ENCODE measurements at regions not wholly inside any gene's neighbourhood (a gene's known extent, or its start where the extent isn't known, plus 50 kb on each side); places are given as distances from the start of the nearest gene placed in this dataset.
"Not testable (repeated sequence)": the region's sequence is repeated elsewhere in the genome, so short reads cannot be mapped to it uniquely, and the experiment has no call there.

DNA sequence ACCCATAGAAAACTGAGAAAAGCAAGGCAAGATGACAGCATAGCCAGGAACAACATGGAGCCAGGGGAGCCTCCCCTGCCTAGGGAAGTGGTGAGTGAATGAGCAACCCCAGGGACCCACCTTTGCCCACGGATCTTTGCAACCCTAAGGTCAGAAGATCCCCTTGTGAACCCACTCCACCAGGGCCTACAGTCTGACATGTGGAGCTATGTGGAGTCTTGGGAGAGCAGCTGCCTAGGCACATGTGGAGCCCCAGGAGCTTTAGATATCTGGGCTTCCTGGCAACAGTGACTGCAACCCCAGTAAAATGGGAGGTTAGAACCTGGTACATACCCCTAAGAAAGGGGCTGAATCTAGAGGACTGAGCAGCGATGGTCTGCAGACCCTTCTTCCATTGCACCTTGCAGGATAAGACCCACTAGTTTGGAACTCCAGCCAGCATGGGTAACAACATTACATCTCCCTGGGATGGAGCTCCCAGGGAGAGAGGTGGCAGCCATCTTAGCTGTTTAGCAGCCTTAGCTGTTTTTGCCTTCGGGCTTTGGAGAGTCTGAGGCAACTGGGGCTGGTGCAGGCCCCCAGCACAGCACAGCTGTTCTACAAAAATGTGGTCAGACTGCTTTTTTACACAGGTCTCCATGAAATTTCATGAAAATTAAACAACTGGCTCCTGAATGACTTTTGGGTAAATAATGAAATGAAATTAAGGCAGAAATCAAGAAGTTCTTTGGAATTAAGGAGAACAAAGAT is 104.7 kb upstream of the TRIM2 start:
- no peak for DNase-seq (ENCODE audit: low read depth, low spot score)

DNA sequence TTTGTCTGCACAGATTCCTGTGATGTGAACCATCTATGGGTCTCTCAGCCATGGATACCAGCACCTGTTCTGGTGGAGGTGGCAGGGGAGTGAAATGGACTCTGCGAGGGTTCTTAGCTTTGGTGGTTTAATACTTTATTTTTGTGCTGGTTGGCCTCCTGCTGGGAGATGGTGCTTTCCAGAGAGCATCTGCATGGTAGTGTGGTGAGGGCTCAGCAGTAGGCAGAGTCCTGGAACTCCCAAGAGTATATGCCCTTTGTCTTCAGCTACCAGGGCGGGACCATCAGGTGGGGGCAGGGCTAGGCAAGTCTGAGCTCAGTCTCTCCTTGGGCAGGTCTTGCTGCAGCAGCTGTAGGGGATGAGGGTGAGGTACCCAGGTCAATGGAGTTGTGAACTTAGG is 97.5 kb upstream of the TRIM2 start:
- DNase-seq (ENCODE audit: low read depth, low spot score) = not testable (repeated sequence)

DNA sequence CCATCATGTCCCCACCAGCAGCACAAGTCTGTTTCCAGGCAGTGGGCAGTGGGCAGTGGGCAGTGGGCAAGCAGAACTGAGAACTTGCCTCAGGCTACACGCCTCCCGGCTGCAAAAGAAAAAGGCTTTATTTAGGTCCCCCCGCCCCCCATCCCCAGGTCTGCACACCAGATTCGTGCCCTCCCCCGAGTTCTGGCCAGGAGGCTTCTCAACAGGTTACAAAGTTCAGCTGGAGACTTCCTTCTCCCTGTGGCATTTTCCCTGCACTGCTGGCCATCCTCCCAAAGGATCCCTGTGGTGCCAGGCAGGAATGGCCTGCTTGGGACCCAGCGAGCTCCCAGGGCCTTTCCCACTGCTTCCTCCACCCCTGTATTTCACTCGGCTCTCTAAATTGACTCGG is 97.0 kb upstream of the TRIM2 start:
- no peak for DNase-seq (ENCODE audit: low read depth, low spot score)

DNA sequence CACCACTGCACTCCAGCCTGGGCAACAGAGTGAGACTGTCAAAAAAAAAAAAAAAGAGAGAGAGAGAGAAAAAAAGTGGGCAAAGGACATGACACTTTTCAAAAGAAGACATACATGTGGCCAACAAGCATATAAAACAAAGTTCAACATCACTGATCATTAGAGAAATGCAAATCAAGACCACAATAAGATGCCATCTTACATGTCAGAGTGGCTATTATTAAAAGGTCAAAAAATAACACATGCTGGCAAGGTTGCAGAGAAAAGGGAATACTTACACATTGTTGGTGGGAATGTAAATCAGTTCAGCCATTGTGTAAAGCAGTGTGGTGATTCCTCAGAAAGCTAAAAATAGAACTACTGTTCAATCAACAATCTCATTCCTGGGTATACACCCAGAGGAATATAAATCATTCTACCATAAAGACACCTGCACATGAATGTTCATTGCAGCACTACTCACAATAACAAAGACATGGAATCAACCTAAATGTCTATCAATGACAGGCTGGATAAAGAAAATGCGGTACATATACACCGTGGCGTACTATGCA is 94.9 kb upstream of the TRIM2 start:
- no peak for DNase-seq (ENCODE audit: low read depth, low spot score)

DNA sequence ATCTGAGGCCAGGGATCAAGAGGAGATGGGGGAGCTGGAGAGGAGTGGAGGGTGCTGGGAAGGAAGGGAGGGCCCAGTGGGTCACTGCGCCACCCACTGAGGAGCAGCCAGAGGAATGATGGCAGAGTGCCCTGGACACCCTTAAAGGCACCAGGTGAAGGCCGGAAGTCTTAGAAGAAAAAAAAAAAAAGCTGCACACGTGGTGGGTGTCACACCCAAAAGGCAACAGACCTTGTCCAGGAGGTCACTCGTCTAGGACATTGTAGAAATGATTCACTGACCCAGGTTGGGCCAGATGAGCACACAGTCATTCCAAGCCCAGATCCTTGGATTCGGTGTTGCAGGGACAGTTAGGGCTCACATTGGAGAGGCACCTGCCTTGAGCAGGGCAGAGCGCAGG is 93.5 kb upstream of the TRIM2 start:
- no peak for DNase-seq (ENCODE audit: low read depth, low spot score)

DNA sequence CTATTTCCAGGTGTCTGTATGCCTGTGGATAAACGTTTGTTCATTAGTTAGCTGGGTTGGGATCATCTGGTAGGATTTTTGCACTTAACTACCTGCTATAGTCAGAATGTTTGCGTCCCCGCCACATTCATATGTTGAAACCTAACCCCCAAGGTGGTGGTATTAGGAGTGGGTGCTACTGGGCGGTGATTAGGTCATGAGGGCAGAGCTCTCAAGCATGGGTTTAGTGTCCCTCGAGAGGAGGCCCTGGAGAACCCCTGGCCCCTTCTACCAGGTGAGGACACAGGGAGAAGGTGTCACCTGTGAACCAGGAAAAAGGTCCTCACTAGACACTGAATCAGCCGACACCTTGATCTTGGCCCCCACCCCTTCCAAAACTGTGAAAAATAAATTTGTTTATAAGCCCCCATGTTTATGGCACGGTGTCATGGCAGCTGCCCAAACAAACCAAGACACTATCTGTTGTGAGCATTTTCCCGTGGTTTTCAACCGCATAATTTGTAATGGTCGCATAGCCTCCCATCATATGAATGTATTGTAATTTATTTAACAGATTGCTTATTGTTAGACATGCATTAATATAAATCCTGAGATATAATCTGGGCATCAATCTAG is 92.7 kb upstream of the TRIM2 start:
- DNase-seq (ENCODE audit: low read depth, low spot score) = no peak

DNA sequence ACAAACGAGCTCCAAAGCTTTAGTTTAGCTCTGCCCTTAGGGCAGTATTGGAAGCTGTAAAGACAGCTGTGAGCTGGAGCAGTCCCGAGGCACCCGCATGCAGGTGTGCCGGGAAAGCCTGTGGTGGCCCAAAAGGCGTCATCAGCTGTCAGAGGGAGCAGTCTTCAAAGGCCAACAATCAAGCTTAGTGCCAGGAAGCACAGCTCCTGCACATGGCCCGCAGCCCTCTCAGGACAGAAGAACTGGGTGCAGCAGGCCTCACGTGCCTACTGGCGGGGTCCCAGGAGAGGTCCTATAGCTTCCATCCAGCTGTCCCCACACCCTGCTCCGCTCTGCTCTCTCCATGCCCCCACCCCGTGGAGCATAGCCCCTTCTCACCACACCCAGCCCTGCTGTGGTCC is 92.2 kb upstream of the TRIM2 start:
- DNase-seq (ENCODE audit: low read depth, low spot score) = no peak

DNA sequence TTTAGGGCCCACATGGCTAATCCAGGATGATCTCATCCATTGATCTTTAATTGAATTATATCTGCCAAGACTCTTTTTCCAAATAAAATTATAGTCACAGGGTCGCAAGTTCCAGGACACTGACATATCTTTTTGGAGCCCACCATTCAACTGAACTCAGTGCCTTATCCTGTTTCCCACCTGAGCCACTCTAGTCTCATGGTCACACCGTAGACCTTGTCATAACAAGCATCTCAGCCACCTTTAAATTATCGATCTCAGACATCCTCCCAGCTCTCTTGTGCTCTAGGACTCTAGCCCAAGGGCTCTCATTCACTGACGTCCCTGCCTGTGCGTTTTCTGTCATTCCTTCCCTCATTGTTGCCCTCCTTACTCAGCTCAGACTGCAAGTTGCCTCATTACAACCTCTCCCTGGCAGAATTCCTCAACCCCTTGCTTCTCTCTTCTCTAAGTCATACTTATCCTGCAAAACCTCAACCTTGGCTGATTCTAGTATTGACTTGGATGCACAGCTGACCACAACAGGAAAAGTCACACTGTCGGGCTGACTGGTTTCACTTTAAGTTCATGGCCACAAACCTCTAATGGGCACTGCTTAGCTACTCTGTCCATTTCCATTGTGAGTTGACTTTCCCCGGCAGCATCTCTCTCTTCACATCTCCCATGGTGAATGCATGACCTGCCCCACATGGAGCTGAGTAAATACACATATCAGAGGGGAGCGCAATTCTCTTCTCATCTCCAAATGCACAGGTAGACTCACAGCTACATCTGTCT is 91.0 kb upstream of the TRIM2 start:
- DNase-seq (ENCODE audit: low read depth, low spot score) = no peak

DNA sequence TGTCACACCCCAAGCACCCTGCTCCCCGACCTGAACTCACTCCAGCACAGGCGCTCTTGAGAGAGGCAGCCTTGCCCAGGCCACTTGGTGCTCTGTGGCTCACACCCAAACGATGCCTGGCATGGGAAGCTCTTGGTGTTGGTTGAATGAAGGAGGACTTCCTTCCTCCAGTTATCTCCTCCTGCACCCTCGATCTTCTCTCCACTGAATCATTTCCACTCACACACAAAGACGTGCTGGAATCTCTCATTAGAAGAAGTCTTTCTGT is 90.5 kb upstream of the TRIM2 start:
- no peak for DNase-seq (ENCODE audit: low read depth, low spot score)

DNA sequence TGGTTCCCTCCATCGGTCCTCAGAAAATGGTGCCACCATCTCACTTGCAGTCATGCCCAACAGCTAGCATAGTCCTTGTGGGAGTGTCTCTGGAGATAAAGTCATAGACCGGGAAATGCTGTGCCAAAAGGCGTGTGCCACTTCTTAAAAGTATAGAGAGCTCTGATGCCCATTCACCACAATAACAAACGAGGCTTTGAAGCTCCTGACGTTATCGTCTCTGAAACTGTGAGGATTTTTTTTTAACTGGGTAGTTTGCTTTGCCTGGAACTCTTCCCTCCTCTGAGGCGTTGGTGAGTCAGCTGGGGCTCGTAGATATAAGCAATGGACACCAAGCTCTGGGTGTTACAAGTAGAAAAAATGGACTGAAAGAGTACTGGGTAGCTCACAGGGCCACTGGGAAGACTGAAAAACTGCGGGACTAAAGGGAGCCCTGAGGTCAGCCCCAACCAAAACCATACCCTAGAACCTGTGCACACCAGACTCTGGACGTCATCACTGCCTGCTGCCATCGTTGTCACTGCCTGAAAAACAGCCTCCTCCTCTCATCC is 89.4 kb upstream of the TRIM2 start:
- no peak for DNase-seq (ENCODE audit: low read depth, low spot score)

DNA sequence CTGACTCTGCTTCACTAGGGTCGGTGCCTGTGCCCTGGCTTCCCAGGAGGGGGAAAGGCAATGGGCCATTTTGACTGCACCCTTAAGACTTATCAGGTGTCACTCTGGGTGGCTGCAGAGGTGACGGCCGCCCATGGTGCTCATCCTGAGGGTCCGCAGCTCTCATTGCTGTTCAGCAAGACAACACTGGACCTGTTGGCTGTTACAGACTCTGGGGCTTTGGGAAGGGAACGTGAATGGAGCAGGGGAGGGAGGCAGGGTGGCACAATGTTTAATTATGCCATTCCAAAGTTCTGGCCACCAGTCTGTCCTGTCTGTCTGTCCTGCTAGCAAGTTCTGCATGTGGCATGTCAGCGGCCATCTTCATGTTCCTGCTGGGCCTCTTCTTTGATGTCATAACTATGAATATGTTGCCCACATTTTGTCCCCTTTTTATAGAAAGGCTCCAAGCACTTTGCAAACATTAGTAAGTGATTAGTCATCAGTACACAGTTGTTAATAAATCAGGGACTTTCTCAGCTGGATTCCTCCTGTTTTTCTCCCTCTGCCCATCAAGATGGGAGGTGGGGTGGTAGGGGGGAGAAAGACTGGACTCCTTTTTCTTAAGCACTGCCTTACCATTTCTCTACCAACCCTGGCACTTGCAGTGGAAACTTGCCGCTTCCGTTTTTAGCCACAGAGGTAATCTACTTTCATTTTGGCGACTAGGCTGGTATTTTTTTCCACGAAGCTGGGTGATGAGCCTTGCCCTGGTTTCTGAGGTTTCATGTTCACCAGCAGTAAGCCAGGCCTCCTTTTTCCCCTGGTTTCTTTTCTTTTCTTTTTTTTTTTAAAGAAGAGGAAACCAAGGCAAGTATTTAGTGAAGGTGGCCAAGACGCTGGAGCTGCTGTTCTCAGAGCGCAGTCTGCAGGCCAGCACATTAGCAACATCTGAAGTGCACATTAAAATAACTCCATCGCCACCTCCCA is 88.6 kb upstream of the TRIM2 start:
- DNase-seq (ENCODE audit: low read depth, low spot score) = peak; percentile 34

DNA sequence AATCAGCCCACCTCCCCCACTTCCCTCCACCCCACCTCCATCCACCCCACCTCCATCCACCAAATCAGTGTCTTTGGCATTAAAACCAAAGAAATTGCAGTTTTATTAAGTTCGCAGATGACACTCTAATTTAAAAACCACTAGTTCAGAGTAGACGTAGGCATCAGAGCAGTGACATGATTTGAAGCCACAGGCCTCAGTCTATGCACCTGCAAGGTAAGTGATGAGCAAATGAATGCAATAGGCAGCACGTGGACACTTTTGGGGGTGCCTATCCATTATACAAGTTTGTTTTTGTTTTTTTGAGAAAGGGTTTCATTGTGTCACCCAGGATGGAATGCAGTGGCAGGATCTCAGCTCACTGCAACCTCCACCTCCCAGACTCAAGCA is 88.0 kb upstream of the TRIM2 start:
- DNase-seq (ENCODE audit: low read depth, low spot score) = no peak

DNA sequence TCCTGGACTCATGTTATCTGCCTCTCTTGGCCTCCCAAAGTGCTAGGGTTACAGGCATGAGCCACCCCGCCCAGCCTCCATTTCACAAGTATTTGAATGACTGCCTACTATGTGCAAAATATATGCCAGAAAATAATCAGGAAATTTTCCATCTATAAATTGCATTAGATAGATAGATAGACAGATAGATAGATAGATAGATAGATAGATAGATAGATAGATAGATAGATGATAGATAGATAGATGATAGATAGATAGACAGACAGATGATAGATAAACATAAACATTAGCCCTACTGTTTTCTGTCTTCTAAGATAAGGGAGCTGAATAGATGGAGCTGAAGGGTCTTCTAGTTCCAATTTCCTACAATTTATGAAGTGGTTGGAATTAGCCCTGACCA is 87.4 kb upstream of the TRIM2 start:
- DNase-seq (ENCODE audit: low read depth, low spot score) = no peak

DNA sequence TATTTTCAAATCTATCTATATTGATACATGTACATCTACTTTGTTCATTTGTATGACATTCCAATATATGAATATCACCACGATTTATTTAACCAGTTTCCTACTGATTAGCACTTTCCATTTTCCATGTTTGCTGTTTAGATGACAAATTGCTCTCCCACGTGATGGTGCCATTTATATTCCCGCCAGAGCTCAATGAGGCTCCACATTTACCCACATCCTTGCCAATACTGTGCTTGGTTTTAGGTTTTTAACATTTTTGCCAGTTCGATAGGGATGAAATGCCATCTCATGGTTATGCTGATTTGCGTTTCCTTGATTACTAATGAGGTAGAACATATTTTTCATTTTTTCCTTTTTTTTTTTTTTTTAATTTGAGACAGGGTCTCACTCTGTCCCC is 86.7 kb upstream of the TRIM2 start:
- no peak for DNase-seq (ENCODE audit: low read depth, low spot score)

DNA sequence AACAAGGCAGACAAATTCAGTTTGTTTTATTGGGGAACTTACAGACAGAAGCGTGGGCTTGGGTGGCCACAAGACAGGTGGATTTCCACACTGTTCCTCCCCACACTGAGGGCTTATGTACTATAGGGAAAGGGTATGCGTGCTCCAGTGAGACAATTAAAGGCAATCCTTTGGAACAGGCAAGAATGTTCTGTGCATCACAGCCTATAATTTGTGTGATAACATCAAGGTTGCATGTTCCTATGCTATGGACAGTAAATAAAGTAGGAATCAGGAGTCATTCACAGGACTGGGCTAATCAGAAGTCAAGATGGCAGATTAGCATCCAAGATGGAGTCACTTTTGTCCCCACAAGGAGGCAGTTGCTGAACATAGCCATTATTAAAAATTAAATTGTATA is 84.6 kb upstream of the TRIM2 start:
- DNase-seq (ENCODE audit: low read depth, low spot score) = no peak

DNA sequence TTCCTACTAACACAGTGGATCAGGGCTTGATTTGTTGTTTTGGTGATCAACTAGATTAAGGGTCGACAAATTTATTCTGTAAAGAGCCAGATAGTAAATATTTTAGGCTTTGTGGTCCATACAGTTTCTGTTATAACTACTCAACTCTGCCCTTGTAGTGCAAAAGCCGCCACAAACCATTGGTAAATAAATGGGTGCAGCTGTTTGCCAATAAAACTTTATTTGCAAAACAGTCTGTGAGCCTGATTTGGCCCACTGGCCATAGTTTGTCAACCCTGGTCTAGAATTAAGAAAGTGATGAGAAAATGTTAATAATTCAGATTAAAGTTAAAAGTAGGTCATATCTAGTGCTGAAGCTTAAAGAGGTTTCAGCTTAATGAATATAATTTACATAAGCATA is 84.0 kb upstream of the TRIM2 start:
- DNase-seq (ENCODE audit: low read depth, low spot score) = no peak

DNA sequence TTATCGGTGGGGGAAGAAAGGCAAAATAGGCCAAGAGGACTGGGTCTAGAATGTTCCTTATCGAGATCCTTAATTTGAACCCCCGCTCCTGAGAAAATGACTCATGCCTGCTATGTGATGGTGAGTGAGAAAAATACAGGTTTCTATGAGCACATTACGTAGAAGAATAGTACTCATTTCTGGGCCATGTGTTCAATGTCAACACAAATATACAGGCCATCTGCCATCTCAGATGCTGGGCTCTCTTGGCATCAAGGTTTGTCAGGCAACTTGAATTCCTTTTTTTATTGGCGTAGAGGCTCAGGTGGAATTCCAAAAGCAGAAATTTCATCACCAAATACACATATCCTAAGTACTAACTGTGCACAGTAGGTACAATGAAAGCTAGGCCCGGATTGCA is 81.4 kb upstream of the TRIM2 start:
- DNase-seq (ENCODE audit: low read depth, low spot score) = no peak

DNA sequence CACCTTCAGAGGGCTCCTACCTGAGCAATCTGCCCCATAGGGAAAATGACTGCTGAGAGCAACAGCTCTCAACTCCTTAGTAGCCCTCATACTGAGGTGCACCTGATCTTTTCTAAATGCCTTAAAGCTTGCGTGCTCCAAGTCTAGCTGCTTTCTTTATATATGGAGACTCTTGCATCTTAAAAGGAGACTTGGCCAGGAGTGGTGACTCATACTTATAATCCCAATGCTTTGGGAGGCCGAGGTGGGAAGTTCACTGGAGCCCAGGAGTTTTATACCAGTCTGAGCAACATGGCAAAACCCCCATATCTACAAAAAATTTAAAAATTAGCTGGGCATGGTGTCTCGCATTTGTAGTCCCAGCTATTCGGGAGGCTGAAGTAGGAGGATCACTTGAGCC is 78.1 kb upstream of the TRIM2 start:
- no peak for DNase-seq (ENCODE audit: low read depth, low spot score)

DNA sequence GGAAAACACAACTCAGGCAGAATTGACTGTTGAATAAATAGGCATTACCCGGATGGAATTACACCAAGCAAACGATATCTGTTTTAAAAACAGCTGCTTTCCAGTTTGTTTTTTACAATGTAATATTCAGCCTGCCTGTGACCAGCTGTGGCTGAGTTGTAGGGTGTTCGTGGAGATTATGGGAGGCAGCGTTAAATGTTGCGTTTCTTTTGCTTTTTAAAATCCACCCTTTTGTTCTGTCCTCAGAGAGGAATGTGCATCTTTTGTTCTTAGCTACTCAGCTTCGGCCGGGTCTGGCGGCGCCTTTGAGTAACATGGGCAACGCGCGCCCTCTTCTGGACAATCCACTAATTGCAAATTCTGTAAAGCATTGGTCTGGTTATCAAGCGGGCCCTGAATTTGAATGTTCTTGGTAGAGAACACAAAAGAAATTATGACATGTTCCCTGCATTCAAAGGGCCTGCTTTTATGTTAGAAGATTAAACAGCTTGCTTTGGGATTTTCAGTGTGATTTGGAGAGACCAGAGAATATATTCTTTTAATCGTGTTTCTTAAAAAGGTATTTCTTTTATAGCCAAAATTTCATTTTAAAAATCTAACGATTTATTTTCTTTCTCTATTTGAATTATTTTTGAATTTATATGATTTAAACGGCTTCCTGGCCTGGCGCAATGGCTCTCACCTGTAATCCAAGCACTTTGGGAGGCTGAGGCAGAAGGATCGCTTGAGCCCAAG is 76.3 kb upstream of the TRIM2 start:
- peak; percentile 74 for DNase-seq (ENCODE audit: low read depth, low spot score)

DNA sequence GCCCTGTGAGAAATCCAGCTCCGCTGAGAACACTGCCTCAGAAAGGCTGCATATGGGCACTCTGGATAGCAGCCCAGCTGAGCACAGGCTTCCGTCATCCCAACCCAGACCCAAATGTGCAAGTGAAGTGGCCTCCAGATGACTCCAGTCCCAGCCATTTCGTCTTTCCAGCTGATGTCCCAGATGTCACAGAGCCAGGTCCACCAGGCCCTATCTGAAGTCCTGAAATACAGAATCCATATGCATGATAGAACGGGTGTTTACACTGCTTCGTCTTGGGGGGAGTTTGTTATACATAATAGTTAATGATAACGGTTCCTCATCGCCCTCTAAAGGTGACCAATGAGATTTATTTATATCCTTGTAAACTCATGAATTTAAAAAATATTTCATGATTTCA is 72.6 kb upstream of the TRIM2 start:
- no peak for DNase-seq (ENCODE audit: low read depth, low spot score)

DNA sequence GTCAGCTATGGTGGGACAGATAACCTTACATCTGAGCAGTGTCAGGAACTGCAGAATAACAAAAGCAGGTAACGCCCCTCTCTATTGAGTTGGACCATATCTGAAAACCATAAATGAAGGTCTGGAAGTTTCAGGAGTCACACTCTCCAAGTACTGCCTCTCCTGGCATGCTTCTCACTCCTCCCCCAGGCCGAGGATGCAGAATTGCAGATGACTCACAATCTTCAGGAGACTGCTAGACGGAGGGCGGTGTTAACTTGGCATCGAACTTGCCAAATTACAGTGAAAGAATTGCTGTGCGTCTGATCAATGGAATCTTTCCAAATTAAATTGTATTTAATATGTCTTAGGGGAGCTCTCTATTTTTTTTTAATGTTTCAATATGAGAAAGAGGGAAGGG is 67.1 kb upstream of the TRIM2 start:
- no peak for DNase-seq (ENCODE audit: low read depth, low spot score)
